Vagina (tissue), 2 donors: ENCODE measurements at regions not wholly inside any gene's neighbourhood (a gene's known extent, or its start where the extent isn't known, plus 50 kb on each side); places are given as distances from the start of the nearest gene placed in this dataset.

Experiments
- CTCF ChIP-seq, 3 experiments: fragments of 450-650 bp in 2 of 3; fragments of 200-600 bp in 1 of 3; sonication (generic) in 1 of 3; IDR thresholded peaks; one replicate each; pipeline ENCODE4 v1.5.1; 2017 to 2019; ENCODE audit warnings: antibody characterized with exemption in 3 of 3, mild to moderate bottlenecking in 2 of 3, moderate library complexity in 2 of 3
- POLR2A ChIP-seq, 2 donors: fragments of 450-650 bp; IDR thresholded peaks; one replicate each; pipeline ENCODE4 v1.6.1; 2017; ENCODE audit warnings: antibody characterized with exemption in 2 of 2, mild to moderate bottlenecking in 2 of 2, moderate library complexity in 2 of 2
- POLR2AphosphoS5 ChIP-seq, 2 donors: sonication (generic); formaldehyde crosslinking; IDR thresholded peaks; one replicate each; pipeline ENCODE4 v1.9.0; 2017; ENCODE audit warnings: antibody characterized with exemption in 2 of 2, mild to moderate bottlenecking in 2 of 2, low read depth in 1 of 2; ENCODE audit not compliant: insufficient read depth in 1 of 2

GRCh38 chr4:18938343-18939099 lies 917.0 kb upstream of the LCORL start:
- TF ChIP-seq POLR2A (IDR thresholded peaks at IDR 0.05): no peak
- no peak for TF ChIP-seq CTCF (IDR thresholded peaks at IDR 0.05)
- no peak for TF ChIP-seq POLR2AphosphoS5 (IDR thresholded peaks at IDR 0.05; ENCODE audit: insufficient read depth in 1 of 2, low read depth in 1 of 2)
